NCI-H1694 (cell line): ENCODE measurements at regions not wholly inside any gene's neighbourhood (a gene's known extent, or its start where the extent isn't known, plus 50 kb on each side); places are given as distances from the start of the nearest gene placed in this dataset.

ENCODE experiments used
- DNase-seq: peaks from one replicate; lab custom pipeline; 2025; lab: John Stamatoyannopoulos, UW

DNA sequence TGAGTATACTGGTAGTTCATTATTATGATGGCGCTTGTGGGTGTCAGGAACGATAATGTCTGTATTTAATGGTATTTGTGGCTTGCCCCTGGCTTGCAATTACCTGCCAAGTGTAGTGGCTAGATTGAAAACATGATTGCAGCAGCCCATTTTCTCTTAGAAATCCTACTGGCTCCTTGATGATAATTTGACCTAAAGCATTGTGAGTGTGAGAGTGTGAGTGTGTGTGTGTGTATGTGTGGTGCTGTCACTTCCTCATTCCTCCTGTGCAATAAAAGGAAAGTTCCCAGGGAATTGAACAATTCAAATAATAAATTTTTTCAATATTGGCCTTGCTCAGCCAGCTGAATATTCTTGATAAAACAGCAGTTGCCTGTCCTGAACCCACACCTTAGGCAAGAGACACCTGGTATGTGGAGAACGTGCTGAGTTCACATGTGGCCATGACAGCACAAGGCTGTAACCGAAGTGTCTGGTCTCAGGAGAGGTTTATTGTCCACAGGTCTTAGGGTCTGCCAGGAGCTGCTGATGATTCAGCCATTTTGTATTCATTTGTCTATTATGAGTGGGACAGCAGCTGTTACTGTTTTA is 193.3 kb downstream of the CD47 start:
- DNase-seq: no peak

DNA sequence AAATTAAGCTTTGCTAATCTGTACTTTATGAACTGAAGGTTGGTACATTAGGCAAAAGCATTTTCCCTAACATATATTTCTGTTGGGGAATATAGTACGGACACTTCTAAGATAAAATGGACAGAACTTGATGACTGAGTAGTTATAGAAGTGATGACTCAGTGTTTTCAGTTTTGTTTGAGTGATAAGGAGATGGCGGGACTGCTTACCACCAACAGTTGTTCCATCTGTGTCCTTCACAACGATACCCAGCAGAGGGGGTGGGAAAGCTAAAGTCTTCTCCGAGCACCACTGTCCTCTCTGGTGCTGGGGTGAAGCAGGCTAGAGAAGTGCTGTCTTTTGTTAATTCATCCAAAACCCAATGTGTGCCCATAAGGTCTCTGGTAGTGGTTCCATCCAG is 195.8 kb downstream of the CD47 start:
- DNase-seq: no peak

GRCh38 chr3:107892955-107893624 is 197.7 kb downstream of the CD47 start:
- no peak for DNase-seq

DNA sequence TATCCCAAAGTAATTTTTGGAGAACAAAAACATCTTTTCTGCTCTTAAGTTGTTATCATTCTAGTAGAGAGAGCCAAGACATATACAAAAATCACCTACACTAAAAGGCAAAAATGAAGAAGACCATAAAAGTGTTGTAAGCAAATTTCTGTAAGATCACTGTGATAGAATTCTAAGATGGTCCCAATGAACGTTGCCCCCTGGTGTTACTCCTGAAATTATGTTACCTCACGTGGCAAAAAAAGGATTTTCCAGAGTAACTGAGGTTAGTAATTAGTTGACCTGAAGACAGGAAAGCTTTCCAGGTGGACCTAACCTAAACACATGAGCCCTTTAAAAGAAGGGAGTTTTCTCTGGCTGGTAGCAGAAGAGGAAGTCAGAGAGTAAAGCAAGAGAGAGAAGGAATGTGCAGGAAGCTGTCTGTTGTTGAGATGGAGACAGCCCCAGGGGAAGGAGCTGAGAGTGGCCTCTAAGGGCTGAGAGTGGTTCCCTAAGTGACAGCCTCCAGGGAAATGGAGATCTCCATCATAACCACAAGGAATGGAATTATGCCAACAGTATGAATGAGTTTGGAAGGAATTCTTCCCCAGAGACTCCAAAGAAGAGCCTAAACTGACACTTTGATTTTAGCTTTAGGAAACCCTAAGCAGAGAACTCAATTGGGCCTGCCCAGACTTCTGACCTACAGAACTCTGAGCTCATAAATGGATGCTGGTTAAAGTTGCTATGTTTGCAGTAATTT is 205.9 kb downstream of the CD47 start:
- peak; percentile 10 for DNase-seq

DNA sequence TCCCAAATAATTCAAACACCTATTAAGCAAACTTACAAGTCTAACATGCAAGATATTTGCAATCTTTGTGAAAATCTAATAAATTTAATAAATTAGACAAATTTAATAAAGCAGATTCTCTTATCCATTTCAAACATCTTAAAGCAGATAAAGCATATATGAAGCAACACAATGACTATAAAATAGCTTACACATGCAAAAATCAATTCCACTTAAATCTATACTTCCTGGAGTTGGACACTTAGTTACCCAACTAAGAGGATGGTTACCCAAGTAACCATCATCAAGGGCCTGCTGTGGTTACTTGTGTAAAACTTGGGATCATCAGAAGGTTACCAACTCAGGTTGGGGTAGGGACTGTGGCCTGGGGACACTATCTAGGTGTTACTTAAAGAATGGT is 206.8 kb downstream of the CD47 start:
- no peak for DNase-seq

- DNase-seq: no peak
Observed at GRCh38 chr3:107882881-107883280, 207.9 kb downstream of the CD47 start.

GRCh38 chr3:107882261-107882660 is 208.6 kb downstream of the CD47 start:
- DNase-seq: no peak

GRCh38 chr3:107881509-107881908 is 209.3 kb downstream of the CD47 start:
- no peak for DNase-seq

GRCh38 chr3:107880702-107881101 is 210.1 kb downstream of the CD47 start:
- no peak for DNase-seq

DNA sequence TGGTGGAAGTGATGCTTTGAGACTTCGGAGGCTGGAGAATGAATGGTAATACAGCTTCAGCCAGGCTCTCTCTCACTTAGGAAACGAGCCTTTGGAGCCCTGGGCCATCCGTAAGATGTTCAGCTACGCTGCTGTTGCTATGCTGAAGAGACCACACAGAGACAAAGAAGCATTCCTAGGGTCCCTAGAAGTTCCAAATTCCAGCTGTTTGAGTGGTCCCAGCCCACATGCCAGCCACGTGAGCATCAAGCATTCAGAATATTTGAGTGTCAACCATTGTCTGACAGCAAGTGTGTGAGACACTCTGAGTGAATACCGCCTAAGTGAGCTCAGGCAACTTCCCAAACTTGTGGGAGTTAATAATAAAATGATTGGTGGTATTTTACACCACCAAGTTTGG is 212.9 kb downstream of the CD47 start:
- DNase-seq: no peak

DNA sequence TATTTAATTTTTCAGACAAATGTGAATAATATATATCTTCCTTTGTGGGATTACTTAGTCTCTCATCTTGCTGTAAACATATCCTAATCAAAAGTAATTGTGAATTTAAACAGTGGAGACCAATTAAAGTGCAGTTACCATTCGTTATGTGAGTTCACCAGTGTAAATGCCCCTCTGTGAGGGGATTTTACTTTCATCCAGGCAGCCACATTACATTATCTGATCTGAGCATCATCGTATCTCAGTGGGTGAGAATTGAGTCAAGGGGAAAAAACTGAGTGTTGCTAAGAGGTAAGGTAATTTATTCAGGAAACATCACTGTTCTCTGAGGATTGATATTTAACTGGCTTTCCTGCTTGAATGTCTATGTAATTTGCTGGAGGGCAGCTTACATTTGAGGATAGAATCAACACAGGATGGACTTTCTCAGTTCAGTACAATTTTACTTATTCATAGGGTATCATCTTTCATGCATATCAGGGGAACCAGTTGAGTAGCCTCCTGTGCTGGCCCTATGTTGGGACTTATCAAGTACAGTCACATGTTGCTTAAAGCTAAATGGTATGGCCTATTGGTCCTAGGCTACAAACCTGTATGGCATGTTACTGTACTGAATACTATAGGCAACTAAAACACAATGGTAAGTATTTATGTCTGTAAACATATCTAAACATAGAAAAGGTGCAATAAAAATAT is 219.7 kb downstream of the CD47 start:
- DNase-seq: no peak

GRCh38 chr3:107870096-107870495 is 220.7 kb downstream of the CD47 start:
- DNase-seq: no peak

DNA sequence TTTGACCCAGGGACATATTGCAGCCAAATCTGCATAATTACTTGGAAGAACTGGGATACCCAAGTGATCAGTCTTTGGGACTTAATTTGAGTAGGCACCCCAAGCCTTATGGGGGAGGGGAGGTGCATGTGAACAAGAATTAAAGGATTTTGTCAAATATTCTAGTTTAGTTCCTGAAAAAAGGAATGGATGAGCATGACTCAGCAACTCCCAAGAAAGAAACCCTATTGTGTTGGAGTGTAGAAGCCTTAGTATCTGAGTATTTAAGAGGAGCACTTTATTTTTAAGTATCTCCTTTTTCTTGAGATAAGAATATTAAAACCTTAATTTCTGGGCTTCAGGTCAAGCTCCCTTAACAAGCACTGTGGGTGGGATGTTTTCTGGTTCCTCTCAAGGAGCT is 222.4 kb downstream of the CD47 start:
- DNase-seq: no peak

- no peak for DNase-seq
Observed at GRCh38 chr3:107861904-107862303, 228.9 kb downstream of the CD47 start.

- DNase-seq: no peak
Observed at GRCh38 chr3:107861422-107861821, 229.4 kb downstream of the CD47 start.
